HAP-1 (cell line): ENCODE measurements at regions not wholly inside any gene's neighbourhood (a gene's known extent, or its start where the extent isn't known, plus 50 kb on each side); places are given as distances from the start of the nearest gene placed in this dataset.

Experiments
- DNase-seq, 2 experiments: peaks; one replicate each; pipeline ENCODE4 v3.0.0-alpha.2; 2016 to 2020; ENCODE audit warnings: low spot score in 2 of 2
- H3K27me3 ChIP-seq: fragments of 250-450 bp; sonication (Bioruptor Pico); 2 replicates; pipeline ENCODE4 v1.5.1; 2020; ENCODE audit warnings: low read depth, mild to moderate bottlenecking, moderate library complexity
- H3K36me3 ChIP-seq: fragments of 250-450 bp; sonication (Bioruptor Pico); replicated peaks from 2 replicates; pipeline ENCODE4 v1.5.1; 2020; ENCODE audit warnings: mild to moderate bottlenecking
- H3K4me1 ChIP-seq: fragments of 250-450 bp; sonication (Bioruptor Pico); 2 replicates; pipeline ENCODE4 v1.5.1; 2020; ENCODE audit warnings: mild to moderate bottlenecking
- H3K4me3 ChIP-seq: fragments of 250-450 bp; sonication (Bioruptor Pico); 2 replicates; pipeline ENCODE4 v1.5.1; 2020; ENCODE audit warnings: mild to moderate bottlenecking, moderate library complexity
- H3K9me3 ChIP-seq: fragments of 250-450 bp; sonication (Bioruptor Pico); 2 replicates; pipeline ENCODE4 v1.5.1; 2020; ENCODE audit warnings: mild to moderate bottlenecking, moderate library complexity
- in situ Hi-C: fragments of 300-500 bp; cut with MboI; formaldehyde crosslinking; loops from 3 replicates; pipeline ENCODE4 v1.14.3; 2020; ENCODE audit warnings: low sequenced_read_pairs, inconsistent platforms, mixed read lengths

DNA sequence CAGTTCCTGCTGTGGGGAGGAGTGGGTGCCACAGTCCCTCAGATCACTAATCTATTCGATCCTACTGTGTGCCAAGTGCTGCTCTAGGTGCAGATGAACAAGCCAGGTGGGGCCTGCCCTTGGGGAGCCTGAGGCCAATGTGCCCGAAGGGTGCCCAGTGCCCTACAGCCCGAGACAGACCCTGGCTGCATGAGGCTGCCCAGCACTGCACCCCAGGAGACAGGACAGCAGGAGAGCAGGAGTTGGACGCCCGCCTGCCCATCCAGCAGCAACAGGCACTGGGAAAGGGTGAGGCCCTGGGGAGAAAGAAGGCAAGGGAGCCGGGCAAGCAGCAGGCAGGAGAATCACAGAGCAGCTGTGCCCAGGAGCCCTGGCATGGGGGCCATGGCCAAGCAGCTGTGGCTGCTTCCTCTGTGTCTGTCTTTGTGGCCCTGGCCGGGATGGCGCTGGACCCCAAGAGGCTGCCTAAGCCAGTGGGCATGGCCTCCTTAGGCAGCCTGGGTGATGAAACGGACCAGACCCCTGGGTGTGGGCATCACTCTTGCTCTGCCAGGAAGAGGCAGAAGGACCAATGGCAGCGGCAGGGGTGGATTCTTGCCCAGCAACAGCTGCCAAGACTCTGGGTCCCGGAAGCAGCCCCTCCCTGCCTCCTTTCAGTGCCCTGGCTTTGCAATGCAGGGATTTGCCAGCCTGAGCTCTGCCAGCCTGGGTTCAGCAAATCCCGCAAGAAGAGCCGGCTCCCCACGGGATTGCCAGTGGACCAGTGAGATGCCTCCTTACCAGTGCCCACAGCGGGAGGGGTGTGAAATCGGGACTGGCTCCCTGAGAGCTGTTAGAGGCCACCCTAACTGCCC lies 179.6 kb upstream of the TNRC6C start:
- Histone ChIP-seq H3K27me3 (0 out of 2 replicates have a peak, but pooled peaks cover 4% of the 10 kb centered on the region), H3K4me3 (no peak overlapping the region), H3K9me3 (no peaks in the 10 kb centered on the region), H3K4me1 (no peaks in the 10 kb centered on the region), H3K36me3 (no peaks in the 10 kb centered on the region)
- in situ Hi-C loops: no loop called here
- DNase-seq: no peak

DNA sequence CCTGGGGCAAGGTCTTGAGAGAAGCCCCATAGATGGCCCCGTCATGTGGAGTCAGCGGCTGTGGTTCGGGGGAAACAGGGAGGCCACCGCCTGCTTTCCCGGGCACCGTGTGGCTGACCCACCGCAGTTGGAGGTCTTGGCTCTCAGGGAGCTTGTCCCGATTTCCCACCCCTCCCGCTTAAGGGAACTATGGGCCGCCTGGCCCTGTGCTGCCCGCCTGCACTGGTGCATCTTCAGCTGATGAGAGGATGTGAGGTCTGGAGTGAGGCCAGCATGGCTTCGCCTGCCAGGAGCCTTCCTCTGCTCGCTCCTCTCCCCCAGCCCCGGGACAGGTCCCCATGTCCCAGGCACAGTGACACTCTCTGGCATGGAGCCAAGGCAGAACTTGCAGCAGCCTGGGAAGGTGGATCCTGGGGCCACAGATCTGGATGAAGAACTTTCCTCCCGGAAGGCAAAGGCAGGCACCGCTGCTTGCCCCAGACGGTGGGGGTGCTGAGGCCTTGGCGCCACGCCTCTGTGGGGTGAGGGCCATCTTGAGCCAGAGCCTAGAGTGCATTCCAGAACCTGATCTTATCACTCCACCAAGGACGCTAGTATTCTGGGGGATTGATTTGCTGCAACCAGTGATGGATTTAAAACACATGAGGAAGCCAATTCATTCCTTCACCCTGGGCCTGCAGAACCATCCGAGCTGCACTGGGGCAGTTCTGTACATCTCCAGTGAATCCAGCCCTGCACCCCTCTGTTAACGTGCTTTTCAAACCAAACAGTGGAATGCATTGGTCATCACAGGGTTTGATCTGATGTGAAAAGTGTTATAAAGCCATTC lies 178.6 kb upstream of the TNRC6C start:
- no peaks in the 10 kb centered on the region for H3K36me3 ChIP-seq
- H3K4me3 ChIP-seq: no peak overlapping the region
- no peak for DNase-seq
- no peaks in the 10 kb centered on the region for H3K4me1 ChIP-seq
- in situ Hi-C loops: no loop called here
- H3K9me3 ChIP-seq: no peaks in the 10 kb centered on the region
- H3K27me3 ChIP-seq: peaks cover 4% of the 10 kb centered on the region; the same call in 1 of the 2 replicates

DNA sequence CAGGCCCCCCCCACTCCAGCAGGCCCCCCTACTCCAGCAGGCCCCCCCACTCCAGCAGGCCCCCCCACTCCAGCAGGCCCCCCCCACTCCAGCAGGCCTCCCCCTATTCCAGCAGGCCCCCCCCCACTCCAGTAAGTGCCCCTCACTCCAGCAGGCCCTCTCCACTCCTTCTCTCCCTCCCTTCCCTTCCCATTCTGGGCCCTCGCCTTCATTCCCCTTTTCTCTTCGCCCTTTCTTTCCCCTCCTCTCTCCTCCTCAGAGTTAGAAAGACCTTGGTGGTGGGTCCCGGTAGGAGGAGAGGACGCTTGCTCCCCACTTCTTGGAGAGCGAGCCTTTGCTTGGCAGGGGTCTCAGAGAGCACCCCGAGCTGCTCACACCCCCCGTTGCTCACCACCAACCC lies 177.0 kb upstream of the TNRC6C start:
- in situ Hi-C loops: no loop called here
- DNase-seq: no peak

DNA sequence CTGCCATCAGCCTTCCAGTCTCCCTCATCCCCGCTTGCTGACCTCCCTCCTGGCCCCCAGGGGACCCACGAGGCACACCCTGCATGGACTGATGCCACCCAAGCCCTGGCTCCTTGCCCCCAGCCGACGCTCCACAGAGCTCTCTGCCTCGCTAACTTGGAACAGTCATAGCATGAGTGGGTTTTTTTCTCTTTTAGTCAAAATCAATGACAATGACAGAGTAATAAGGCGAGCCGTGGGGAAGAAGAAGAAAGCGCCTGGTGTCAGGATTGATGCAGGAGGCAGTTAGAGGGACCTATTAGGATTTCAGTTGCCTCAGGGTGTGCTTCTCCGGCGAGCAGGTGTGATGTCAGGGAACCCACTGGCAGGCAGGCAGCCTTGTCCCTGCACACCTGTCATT lies 176.3 kb upstream of the TNRC6C start:
- Histone ChIP-seq H3K4me3 (no peak overlapping the region), H3K36me3 (no peaks in the 10 kb centered on the region), H3K27me3 (peaks cover 9% of the 10 kb centered on the region), H3K9me3 (no peaks in the 10 kb centered on the region), H3K4me1 (no peaks in the 10 kb centered on the region)
- DNase-seq: no peak
- in situ Hi-C loops: no loop called here

More for the DNA sequence above, 177.0 kb upstream of the TNRC6C start:
- H3K36me3 ChIP-seq: no peaks in the 10 kb centered on the region
- H3K4me3 ChIP-seq: no peak overlapping the region
- no peaks in the 10 kb centered on the region for H3K4me1 ChIP-seq
- H3K9me3 ChIP-seq: no peaks in the 10 kb centered on the region
- H3K27me3 ChIP-seq: peaks cover 9% of the 10 kb centered on the region

DNA sequence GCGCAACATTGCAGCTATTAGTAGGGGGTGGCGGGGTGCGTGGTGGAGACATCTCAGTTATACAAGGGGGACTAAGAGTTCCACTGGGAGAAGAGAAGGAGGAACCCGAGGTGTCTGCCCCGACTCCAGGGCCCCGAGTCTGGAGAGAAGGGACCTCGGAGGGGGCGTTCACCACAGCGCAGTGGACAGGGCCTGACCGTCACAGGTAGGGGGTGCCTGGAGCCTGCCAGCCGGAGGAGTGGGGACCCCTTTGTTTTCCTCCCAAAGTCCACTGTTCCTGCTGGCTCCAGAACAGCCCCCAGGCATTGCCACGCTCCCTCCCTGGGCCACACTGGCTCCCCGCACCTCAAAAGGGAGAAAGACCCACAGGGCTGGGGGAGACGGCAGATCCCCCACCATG lies 175.9 kb upstream of the TNRC6C start:
- H3K9me3 ChIP-seq: no peaks in the 10 kb centered on the region
- H3K4me1 ChIP-seq: no peaks in the 10 kb centered on the region
- DNase-seq: no peak
- no peak overlapping the region for H3K4me3 ChIP-seq
- H3K36me3 ChIP-seq: no peaks in the 10 kb centered on the region
- H3K27me3 ChIP-seq: peaks cover 9% of the 10 kb centered on the region
- in situ Hi-C loops: no loop called here

DNA sequence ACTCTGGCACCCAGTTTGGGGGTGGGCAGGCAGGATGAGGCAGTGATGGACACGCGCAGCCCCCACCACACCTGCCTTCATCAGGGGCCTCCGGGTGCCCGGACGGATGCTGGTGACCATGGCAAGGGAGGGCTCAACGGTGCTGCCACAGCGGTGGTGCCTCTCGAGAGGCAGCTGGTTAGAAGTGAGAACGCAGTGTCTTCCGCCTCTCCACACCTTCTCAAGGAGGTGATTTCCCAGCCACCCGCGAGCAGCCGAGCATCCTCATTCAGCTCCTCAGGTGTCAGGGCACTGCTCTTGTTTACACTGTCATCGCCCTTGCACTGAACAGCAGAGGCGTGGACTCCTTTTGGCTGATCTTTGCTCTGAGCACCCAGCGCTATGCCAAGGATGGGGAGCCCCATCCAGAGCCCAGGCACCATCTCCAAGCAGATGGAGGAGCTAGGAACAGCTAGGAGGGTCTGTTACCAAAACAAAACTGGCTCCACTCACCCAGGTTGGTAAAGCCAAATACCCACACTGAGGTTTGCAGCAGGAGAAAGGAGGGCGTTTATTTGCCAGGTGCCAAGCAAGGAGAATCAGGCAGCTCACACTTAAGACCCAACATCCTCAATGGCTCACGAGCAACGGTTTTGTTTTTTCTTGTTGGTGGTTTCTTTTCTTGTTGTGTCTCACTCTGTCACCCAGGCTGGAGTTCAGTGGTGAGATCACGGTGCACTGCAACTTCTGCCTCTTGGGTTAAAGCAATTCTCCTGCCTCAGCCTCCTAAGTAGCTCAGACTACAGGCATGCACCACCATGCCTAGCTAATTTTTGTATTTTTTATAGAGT lies 174.3 kb upstream of the TNRC6C start:
- H3K27me3 ChIP-seq: peaks cover 9% of the 10 kb centered on the region
- no peaks in the 10 kb centered on the region for H3K9me3 ChIP-seq
- DNase-seq: no peak
- no peak overlapping the region for H3K4me3 ChIP-seq
- no peaks in the 10 kb centered on the region for H3K36me3 ChIP-seq
- H3K4me1 ChIP-seq: no peaks in the 10 kb centered on the region
- in situ Hi-C loops: no loop called here

DNA sequence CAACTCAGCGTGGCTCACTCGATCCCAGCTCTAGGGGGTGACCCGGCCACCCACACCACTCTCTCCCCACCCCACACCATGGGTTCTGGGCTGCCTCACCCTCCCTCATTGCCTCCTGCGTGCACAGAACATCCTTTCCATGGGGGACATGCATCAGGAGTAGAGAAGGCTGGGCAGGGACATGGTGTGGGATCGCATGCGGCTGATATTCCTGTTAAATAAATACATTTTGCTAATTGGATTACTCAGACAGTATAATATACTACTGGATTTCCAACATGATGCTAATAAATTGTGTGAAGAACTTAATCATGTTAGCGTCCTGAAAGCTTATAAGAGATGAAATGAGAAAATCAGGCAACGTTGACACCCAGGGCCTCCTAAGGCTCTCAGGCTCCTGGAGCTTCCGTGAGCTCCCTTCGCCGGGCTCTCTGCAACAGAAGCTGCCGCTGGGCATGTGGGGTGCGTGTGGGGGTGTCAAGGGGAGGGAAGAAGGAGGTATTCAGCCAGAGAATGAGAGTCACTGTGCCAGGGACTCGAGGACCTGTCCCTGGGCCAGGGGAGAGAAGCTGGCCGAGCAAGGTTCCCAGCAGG lies 173.1 kb upstream of the TNRC6C start:
- H3K36me3 ChIP-seq: no peaks in the 10 kb centered on the region
- H3K9me3 ChIP-seq: no peaks in the 10 kb centered on the region
- in situ Hi-C loops: no loop called here
- no peaks in the 10 kb centered on the region for H3K4me1 ChIP-seq
- H3K27me3 ChIP-seq: peaks cover 12% of the 10 kb centered on the region
- DNase-seq: no peak
- no peak overlapping the region for H3K4me3 ChIP-seq

DNA sequence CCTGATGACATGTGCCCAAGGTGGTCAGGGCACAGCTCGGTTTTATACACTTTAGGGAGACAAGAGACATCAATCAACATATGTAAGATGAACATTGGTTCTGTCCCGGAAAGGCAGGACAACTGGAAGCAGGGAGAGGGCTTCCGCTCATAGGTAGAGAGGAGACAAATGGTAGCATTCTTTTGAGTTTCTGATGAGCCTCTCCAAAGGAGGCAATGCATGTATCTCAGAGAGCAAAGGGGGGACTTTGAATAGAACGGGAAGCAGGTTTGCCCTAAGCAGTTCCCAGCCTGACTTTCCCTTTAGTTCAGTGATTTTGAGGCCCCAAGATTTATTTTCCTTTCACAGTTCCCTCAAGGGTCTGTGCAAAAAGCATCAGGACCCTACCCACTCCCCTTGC lies 172.4 kb upstream of the TNRC6C start:
- in situ Hi-C loops: no loop called here
- Histone ChIP-seq H3K27me3 (peaks cover 12% of the 10 kb centered on the region), H3K36me3 (no peaks in the 10 kb centered on the region), H3K4me3 (no peak overlapping the region), H3K9me3 (no peaks in the 10 kb centered on the region), H3K4me1 (no peaks in the 10 kb centered on the region)
- DNase-seq: no peak

DNA sequence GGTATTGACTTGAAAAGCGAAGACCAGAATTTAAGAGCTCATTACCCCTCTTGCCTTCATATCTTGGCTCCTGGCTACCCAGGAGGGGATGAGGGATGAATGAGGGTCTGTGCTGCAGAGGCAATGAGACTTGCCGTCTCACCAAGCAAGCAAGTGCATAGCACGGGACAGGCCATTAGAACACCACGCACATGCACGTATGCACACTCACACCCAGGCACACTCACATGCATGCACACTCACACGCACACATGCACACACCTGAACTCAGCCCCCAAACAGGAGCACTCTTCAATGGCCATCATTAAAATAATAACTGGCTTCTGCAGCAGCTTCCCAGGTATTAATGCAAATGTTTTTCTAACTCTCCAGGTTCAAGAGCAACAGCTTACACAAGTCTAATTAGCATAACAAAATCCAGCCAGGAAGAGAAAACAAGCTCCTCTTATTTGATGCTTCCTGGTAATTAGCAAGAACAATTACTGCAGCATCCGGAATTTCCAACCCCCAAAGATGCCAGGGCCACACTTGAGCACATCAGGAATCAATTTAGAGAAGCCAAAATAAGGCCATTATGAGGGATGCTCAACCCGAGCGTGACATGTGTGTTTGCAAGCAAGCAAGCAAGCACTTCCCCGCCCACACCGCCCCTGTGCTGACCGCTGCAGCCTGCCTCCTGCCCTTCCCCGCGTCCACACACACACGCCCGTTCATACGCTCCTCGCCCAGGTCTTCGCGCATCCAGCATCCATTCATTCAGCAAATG lies 171.6 kb upstream of the TNRC6C start:
- Histone ChIP-seq H3K4me1 (no peaks in the 10 kb centered on the region), H3K4me3 (no peak overlapping the region), H3K36me3 (no peaks in the 10 kb centered on the region), H3K9me3 (no peaks in the 10 kb centered on the region), H3K27me3 (peaks cover 12% of the 10 kb centered on the region)
- DNase-seq: no peak
- in situ Hi-C loops: no loop called here

DNA sequence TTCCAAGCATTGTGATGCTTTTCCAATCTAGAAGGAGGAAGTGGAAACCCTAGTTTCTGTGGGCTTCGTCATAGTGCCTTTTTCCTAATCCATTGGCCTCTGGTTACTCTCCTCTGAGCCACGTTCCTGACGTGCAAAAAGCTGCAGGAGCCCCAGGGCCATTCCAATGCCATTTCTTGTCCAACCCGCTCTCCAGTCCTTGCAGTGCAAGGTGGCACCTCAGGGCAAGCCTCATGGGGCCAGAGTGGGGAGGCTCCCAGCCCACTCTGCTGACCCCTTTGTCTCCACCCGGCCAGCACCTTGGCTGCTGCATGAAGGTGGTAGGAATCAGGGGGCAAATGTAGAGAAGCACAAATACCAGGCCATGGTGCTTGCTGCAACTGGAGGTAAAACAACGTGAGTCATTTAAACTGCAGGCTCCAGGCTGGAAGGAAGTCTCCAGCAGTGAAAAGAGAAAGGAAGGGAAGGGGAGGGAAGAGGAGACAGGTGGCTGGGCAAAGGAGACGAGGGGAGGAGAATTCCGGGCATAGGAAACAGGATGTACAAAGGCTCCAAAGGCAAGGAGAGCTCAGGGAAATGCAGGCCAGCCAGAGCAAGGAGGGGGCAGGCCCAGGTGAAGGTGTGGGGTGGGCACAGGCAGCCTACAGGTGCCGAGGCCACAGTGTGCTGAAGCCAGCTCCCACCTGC lies 168.2 kb upstream of the TNRC6C start:
- DNase-seq: no peak
- Histone ChIP-seq H3K9me3 (no peaks in the 10 kb centered on the region), H3K4me3 (no peak overlapping the region), H3K36me3 (no peaks in the 10 kb centered on the region), H3K4me1 (no peaks in the 10 kb centered on the region), H3K27me3 (peaks cover 8% of the 10 kb centered on the region; the same call in 1 of the 2 replicates)
- in situ Hi-C loops: no loop called here

DNA sequence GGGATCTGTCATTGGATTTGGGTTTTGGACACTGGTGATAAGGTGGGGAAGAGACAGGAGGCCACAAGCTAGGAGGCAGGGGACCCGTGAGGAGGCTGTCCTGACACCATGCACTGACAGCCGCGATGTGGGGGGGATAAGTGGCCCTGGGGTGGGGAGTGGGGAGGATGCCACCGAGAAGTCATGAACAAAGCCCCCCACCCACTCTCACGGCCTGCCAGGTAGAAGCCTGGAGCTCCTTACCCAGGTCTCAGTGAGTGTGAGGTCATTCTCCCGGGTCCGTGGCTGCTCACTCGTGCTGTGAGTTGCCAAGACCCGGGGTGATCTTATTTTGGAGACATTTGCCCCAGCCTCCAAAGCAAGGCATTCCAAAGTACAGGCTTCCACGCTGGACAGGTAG lies 165.9 kb upstream of the TNRC6C start:
- no peaks in the 10 kb centered on the region for H3K36me3 ChIP-seq
- H3K27me3 ChIP-seq: 0 out of 2 replicates have a peak, but pooled peaks cover 3% of the 10 kb centered on the region
- in situ Hi-C loops: no loop called here
- no peaks in the 10 kb centered on the region for H3K9me3 ChIP-seq
- no peaks in the 10 kb centered on the region for H3K4me1 ChIP-seq
- DNase-seq: no peak
- no peak overlapping the region for H3K4me3 ChIP-seq

DNA sequence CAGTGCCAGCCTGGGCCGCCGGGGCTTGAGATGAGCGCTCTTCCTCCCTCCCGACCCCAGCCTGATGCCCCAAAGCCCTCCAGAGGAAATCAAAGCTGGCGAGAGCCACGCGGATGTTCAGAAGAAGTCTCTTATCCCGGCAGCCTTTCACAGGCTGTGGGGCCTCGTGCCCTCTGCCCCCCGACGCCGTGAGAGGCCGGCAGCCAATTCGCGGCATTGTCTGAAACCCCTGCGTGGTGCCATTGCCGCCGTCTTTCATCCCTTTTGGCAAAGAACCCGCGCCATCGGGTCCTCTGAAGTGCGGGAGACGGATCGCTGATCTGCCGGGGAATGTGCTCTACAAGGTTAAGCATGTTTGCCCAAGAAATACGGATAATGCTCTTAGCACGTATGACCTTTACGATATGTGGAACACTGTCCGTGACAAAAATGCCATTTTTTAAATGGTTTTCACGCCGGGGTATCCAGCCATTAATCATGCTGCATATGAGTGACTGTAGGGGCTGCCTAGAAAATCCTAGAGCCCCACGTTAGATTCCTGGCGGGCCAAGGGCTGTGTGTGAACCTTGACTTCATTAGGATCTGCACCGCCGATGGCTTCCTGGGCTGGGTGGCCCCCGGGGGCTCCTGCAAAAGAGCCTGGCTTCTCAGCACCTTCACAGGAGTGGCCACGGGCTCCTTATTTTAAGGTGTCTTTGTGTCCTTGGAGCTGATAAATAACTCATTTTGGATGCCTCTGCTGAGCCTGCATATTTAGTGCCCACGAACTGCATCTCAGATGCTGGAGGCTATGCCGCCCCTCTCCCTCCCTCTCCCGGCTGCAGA lies 165.1 kb upstream of the TNRC6C start:
- DNase-seq: no peak
- Histone ChIP-seq H3K36me3 (no peaks in the 10 kb centered on the region), H3K4me1 (no peaks in the 10 kb centered on the region), H3K27me3 (0 out of 2 replicates have a peak, but pooled peaks cover 3% of the 10 kb centered on the region), H3K4me3 (no peak overlapping the region), H3K9me3 (no peaks in the 10 kb centered on the region)
- in situ Hi-C loops: no loop called here
